Lower lobe of right lung (tissue), 2 donors: ENCODE measurements at regions not wholly inside any gene's neighbourhood (a gene's known extent, or its start where the extent isn't known, plus 50 kb on each side); places are given as distances from the start of the nearest gene placed in this dataset.

Source experiments
- ATAC-seq, 2 donors: fragments of 200-7000 bp; cut with Tn5 transposase; one replicate each; pipeline ENCODE4 v1.9.1; 2020 to 2022; ENCODE audit warnings: mild to moderate bottlenecking in 2 of 2, moderate library complexity in 2 of 2
- DNase-seq: peaks from one replicate; pipeline ENCODE4 v3.0.0-alpha.2; 2020
- H3K27ac ChIP-seq: fragments of 200-600 bp; one replicate; pipeline ENCODE4 v1.8.0; 2022
- H3K27me3 ChIP-seq: fragments of 200-600 bp; one replicate; pipeline ENCODE4 v1.8.0; 2022; ENCODE audit warnings: low read depth
- H3K36me3 ChIP-seq: fragments of 200-600 bp; one replicate; pipeline ENCODE4 v1.8.0; 2022; ENCODE audit warnings: mild to moderate bottlenecking
- H3K4me1 ChIP-seq: fragments of 200-600 bp; one replicate; pipeline ENCODE4 v1.8.0; 2022
- H3K4me3 ChIP-seq: fragments of 200-600 bp; one replicate; pipeline ENCODE4 v1.8.0; 2022; ENCODE audit warnings: mild to moderate bottlenecking
- H3K9me3 ChIP-seq: fragments of 200-600 bp; one replicate; pipeline ENCODE4 v1.8.0; 2022
- CTCF ChIP-seq: fragments of 200-600 bp; IDR thresholded peaks from one replicate; pipeline ENCODE4 v1.8.0; 2022; ENCODE audit warnings: antibody characterized with exemption, mild to moderate bottlenecking
- intact Hi-C: fragments of 100-400 bp; cut with DNase I; formaldehyde crosslinking; loops from one replicate; pipeline ENCODE4 v1.11.0; 2022
- donor health status: DM: no; HTN: yes; CAD: no; lungs with severe emphysema.

GRCh38 chr2:15752552-15753232, 161.0 kb downstream of the DDX1 start:
- H3K36me3 ChIP-seq, result no peaks in the 10 kb centered on the region
- ATAC-seq, result no peak
- intact Hi-C loops, result no loop called here
- H3K27me3 ChIP-seq, result no peaks in the 10 kb centered on the region
- no peak overlapping the region for H3K4me3 ChIP-seq
- no peaks in the 10 kb centered on the region for H3K9me3 ChIP-seq
- H3K4me1 ChIP-seq, result no peaks in the 10 kb centered on the region
- H3K27ac ChIP-seq, result no peak overlapping the region
- DNase-seq, result no peak
- no peak for TF ChIP-seq CTCF

DNA sequence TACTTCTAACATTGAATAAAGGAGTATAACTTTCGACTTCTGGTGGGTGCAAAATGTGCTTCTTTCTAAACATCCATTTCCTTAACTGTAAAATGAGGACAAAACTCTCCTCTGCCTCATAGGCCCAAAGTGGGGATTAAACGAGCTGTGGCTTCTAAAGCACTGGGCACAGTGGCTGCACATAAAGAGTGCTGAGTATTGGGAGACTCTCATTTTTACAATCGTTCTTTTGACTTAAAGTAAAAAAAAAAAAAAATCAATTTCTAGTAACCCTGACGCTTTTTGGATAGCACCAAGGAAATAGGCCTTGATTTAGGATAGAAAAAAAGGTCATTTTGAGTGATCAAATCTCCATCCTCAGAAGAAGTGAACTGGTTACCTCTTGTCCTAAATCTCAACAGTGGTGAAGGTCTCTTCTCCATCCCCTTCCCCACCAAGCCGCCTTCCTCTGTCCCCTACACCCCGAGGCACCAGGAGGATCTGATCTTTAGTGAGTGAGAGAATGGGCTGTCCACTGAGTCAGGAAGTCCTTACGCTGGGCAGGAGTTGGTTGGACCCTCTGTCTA, 161.6 kb downstream of the DDX1 start:
- Histone ChIP-seq H3K4me3 (no peak overlapping the region), H3K27ac (no peak overlapping the region), H3K9me3 (no peaks in the 10 kb centered on the region), H3K36me3 (no peaks in the 10 kb centered on the region), H3K27me3 (no peaks in the 10 kb centered on the region), H3K4me1 (no peaks in the 10 kb centered on the region)
- DNase-seq, result no peak
- intact Hi-C loops, result no loop called here
- no peak for ATAC-seq
- no peak for TF ChIP-seq CTCF

DNA sequence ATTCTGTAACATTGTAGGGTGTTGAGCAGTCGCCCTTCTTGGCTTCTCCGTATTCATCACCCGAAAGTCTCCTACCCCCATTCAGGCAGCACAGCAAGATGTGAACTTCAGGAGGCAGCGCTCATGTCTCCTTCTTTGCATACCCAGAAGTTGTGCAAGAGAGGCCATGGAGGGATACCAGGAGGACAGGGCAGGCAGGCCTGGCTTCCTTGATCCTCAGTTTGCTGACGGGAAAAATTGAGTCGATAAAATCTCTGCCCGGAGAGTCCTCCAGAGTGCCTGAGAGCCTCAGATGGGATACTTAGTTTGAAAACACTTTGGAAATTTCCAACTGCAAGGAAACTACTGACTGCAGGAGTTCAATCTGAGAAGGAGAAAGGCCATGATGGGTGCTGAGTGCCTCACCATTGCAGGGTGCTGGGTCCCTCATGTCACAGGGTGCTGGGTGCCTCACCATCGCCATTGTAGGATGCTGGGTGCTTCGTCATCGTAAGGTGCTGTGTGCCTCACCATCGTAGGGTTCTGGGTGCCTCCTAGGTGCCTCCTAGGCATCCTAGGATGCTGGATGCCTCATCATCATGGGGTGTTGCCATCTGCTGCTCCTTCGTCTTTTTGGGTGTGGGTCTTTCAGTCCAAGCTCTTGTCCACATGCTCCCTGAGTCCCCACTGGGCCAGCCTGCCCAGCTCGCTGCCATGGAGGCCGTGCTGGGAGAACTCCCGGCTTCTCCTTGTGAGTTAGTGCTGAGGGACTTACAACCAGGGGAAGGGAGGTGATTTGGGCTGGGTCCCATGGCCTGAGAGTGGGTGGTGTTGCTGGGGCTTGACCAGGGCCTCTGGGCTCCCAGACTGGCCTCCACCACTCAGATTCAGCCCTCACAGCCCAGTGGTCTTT, 162.4 kb downstream of the DDX1 start:
- no peak for TF ChIP-seq CTCF
- H3K27me3 ChIP-seq, result no peaks in the 10 kb centered on the region
- H3K9me3 ChIP-seq, result no peaks in the 10 kb centered on the region
- intact Hi-C loops, result no loop called here
- H3K36me3 ChIP-seq, result no peaks in the 10 kb centered on the region
- ATAC-seq (no peak), DNase-seq (no peak)
- no peak overlapping the region for H3K27ac ChIP-seq
- H3K4me3 ChIP-seq, result no peak overlapping the region
- no peaks in the 10 kb centered on the region for H3K4me1 ChIP-seq

DNA sequence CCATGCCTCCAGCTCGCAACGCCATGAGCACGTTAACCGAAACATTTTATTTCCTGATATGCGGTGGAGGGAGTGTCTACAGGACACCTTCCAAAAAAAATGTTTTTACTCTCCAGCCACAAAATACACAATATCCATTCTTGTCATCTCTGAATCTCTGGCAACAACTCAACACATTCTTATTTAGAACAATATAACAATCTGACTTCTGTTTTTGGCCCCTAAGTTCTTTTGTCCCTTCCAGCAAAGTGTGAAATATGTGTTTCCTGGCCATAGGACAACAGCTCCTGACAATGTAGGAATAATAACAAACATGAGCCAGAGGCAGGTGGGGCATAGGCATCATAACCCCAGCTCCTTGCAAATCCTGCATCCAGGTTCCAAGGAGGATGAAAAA, 163.0 kb downstream of the DDX1 start:
- DNase-seq (no peak), ATAC-seq (no peak)
- no peak overlapping the region for H3K27ac ChIP-seq
- H3K4me1 ChIP-seq, result no peaks in the 10 kb centered on the region
- H3K36me3 ChIP-seq, result no peaks in the 10 kb centered on the region
- H3K9me3 ChIP-seq, result no peaks in the 10 kb centered on the region
- TF ChIP-seq CTCF, result no peak
- no peak overlapping the region for H3K4me3 ChIP-seq
- no peaks in the 10 kb centered on the region for H3K27me3 ChIP-seq
- intact Hi-C loops, result no loop called here

DNA sequence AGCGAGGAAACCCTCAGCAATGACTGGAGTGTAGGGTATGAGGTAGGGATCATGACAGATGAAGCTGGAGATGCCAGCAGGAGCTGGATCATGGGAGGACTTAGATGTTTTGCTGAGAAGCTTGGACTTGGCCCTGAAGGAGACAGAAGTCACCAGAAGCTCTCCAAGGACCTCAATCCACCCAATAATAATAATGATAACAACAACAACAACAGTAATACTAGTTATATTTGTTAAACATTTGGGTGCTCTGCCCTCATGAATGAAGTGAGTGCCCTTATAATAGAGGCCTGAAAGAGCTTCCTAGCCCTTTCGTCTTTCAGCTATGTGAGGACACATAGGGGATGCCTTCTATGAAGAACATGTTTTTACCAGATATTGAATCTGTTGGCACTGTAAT, 163.9 kb downstream of the DDX1 start:
- Histone ChIP-seq H3K9me3 (no peaks in the 10 kb centered on the region), H3K36me3 (no peaks in the 10 kb centered on the region), H3K4me3 (no peak overlapping the region), H3K4me1 (no peaks in the 10 kb centered on the region), H3K27ac (no peak overlapping the region), H3K27me3 (no peaks in the 10 kb centered on the region)
- ATAC-seq, result no peak
- TF ChIP-seq CTCF, result no peak
- intact Hi-C loops, result no loop called here
- no peak for DNase-seq
